ENCODE measurements at regions not wholly inside any gene's neighbourhood (a gene's known extent, or its start where the extent isn't known, plus 50 kb on each side); places are given as distances from the start of the nearest gene placed in this dataset.

GRCh38 chr5:87829217-87829551 lies 416.5 kb upstream of the CCNH start:
- H3K4me3 ChIP-seq (ENCODE audit: low read depth, low read length): no peak overlapping the region
- no peak for TF ChIP-seq CTCF (IDR thresholded peaks at IDR 0.05; ENCODE audit: low read depth, low read length)

GRCh38 chr5:87828545-87829216 lies 416.0 kb upstream of the CCNH start:
- no peak for TF ChIP-seq CTCF (IDR thresholded peaks at IDR 0.05; ENCODE audit: low read depth, low read length)
- H3K4me3 ChIP-seq (ENCODE audit: low read depth, low read length): no peak overlapping the region

- no peak overlapping the region for H3K4me3 ChIP-seq (ENCODE audit: low read depth, low read length)
- no peak for TF ChIP-seq CTCF (IDR thresholded peaks at IDR 0.05; ENCODE audit: low read depth, low read length)
Observed at GRCh38 chr5:87827539-87827938, 414.8 kb upstream of the CCNH start.

- H3K4me3 ChIP-seq (ENCODE audit: low read depth, low read length): no peak overlapping the region
- no peak for TF ChIP-seq CTCF (IDR thresholded peaks at IDR 0.05; ENCODE audit: low read depth, low read length)
Observed at GRCh38 chr5:87826507-87826906, 413.8 kb upstream of the CCNH start.

GRCh38 chr5:87825583-87825982 lies 412.9 kb upstream of the CCNH start:
- H3K4me3 ChIP-seq (ENCODE audit: low read depth, low read length): no peak overlapping the region
- TF ChIP-seq CTCF (IDR thresholded peaks at IDR 0.05; ENCODE audit: low read depth, low read length): no peak

GRCh38 chr5:87807783-87808182 lies 395.1 kb upstream of the CCNH start:
- TF ChIP-seq CTCF (IDR thresholded peaks at IDR 0.05; ENCODE audit: low read depth, low read length): no peak
- H3K4me3 ChIP-seq (ENCODE audit: low read depth, low read length): no peak overlapping the region

GRCh38 chr5:87803352-87803751 lies 390.6 kb upstream of the CCNH start:
- H3K4me3 ChIP-seq (ENCODE audit: low read depth, low read length): no peak overlapping the region
- TF ChIP-seq CTCF (IDR thresholded peaks at IDR 0.05; ENCODE audit: low read depth, low read length): no peak
